Hindlimb muscle (tissue), 1 donor: ENCODE measurements at regions not wholly inside any gene's neighbourhood (a gene's known extent, or its start where the extent isn't known, plus 50 kb on each side); places are given as distances from the start of the nearest gene placed in this dataset.

Experiments
- DNase-seq: peaks from one replicate; pipeline ENCODE4 v3.0.0-alpha.2; 2013

- no peak for DNase-seq
Observed at GRCh38 chr12:92297932-92298696, 152.5 kb upstream of the BTG1 start.

GRCh38 chr12:92297405-92297804, 151.8 kb upstream of the BTG1 start:
- no peak for DNase-seq

- no peak for DNase-seq
Observed at GRCh38 chr12:92295523-92295922, 149.9 kb upstream of the BTG1 start.

- no peak for DNase-seq
Observed at GRCh38 chr12:92294676-92295440, 149.2 kb upstream of the BTG1 start.

GRCh38 chr12:92292016-92292415, 146.4 kb upstream of the BTG1 start:
- DNase-seq = no peak

GRCh38 chr12:92290886-92291285, 145.2 kb upstream of the BTG1 start:
- no peak for DNase-seq

GRCh38 chr12:92290350-92290695, 144.7 kb upstream of the BTG1 start:
- no peak for DNase-seq

- no peak for DNase-seq
Observed at GRCh38 chr12:92289629-92290349, 144.1 kb upstream of the BTG1 start.

- no peak for DNase-seq
Observed at GRCh38 chr12:92288561-92288960, 142.9 kb upstream of the BTG1 start.

GRCh38 chr12:92278378-92278828, 132.8 kb upstream of the BTG1 start:
- no peak for DNase-seq

GRCh38 chr12:92277795-92278194, 132.1 kb upstream of the BTG1 start:
- DNase-seq = no peak

- no peak for DNase-seq
Observed at GRCh38 chr12:92276276-92276675, 130.6 kb upstream of the BTG1 start.

GRCh38 chr12:92275443-92276154, 130.0 kb upstream of the BTG1 start:
- DNase-seq = no peak

- no peak for DNase-seq
Observed at GRCh38 chr12:92273076-92273475, 127.4 kb upstream of the BTG1 start.

GRCh38 chr12:92272061-92272964, 126.7 kb upstream of the BTG1 start:
- DNase-seq = no peak

GRCh38 chr12:92271341-92271740, 125.7 kb upstream of the BTG1 start:
- no peak for DNase-seq

- no peak for DNase-seq
Observed at GRCh38 chr12:92270521-92270920, 124.9 kb upstream of the BTG1 start.

- DNase-seq = no peak
Observed at GRCh38 chr12:92268946-92269345, 123.3 kb upstream of the BTG1 start.

GRCh38 chr12:92261692-92262091, 116.0 kb upstream of the BTG1 start:
- DNase-seq = no peak

GRCh38 chr12:92261071-92261470, 115.4 kb upstream of the BTG1 start:
- no peak for DNase-seq

- DNase-seq = no peak
Observed at GRCh38 chr12:92259696-92260251, 114.1 kb upstream of the BTG1 start.
